ENCODE measurements at regions not wholly inside any gene's neighbourhood (a gene's known extent, or its start where the extent isn't known, plus 50 kb on each side); places are given as distances from the start of the nearest gene placed in this dataset.

GRCh38 chr6:6515691-6516607 lies 72.6 kb upstream of the LY86 start:
- no peak for TF ChIP-seq CEBPB (IDR thresholded peaks at IDR 0.05)
- no peak for TF ChIP-seq TEAD4 (IDR thresholded peaks at IDR 0.05)
- TF ChIP-seq REST (IDR thresholded peaks at IDR 0.05; ENCODE audit: low read depth): no peak
- no peak for TF ChIP-seq FOXM1 (IDR thresholded peaks at IDR 0.05; ENCODE audit: borderline replicate concordance, low read depth)

GRCh38 chr6:6516666-6517458 lies 71.7 kb upstream of the LY86 start:
- TF ChIP-seq CREB1 (IDR thresholded peaks at IDR 0.05; ENCODE audit: low read depth) (no peak), TAF1 (IDR thresholded peaks at IDR 0.05; ENCODE audit: low read depth) (no peak), NFIC (IDR thresholded peaks at IDR 0.05) (no peak), RAD21 (IDR thresholded peaks at IDR 0.05; ENCODE audit: low read depth) (no peak), YY1 (IDR thresholded peaks at IDR 0.05; ENCODE audit: low read depth) (no peak), EP300 (IDR thresholded peaks at IDR 0.05; ENCODE audit: borderline replicate concordance) (no peak), FOXM1 (IDR thresholded peaks at IDR 0.05; ENCODE audit: borderline replicate concordance, low read depth) (no peak), EGR1 (IDR thresholded peaks at IDR 0.05) (no peak)

- TF ChIP-seq NFIC (IDR thresholded peaks at IDR 0.05) (peak; percentile 56), YY1 (IDR thresholded peaks at IDR 0.05; ENCODE audit: low read depth) (no peak)
These were observed 69.7 kb upstream of the LY86 start for GRCh38 chr6:6518631-6519427.

GRCh38 chr6:6521961-6522482 lies 66.5 kb upstream of the LY86 start:
- TF ChIP-seq EGR1 (IDR thresholded peaks at IDR 0.05): no peak
- TF ChIP-seq TCF12 (IDR thresholded peaks at IDR 0.05; ENCODE audit: low read depth): no peak
- no peak for TF ChIP-seq RAD21 (IDR thresholded peaks at IDR 0.05; ENCODE audit: low read depth)
- TF ChIP-seq USF1 (IDR thresholded peaks at IDR 0.05): no peak
- no peak for TF ChIP-seq MAX (IDR thresholded peaks at IDR 0.05)
- no peak for TF ChIP-seq CEBPB (IDR thresholded peaks at IDR 0.05)
- no peak for TF ChIP-seq NFIC (IDR thresholded peaks at IDR 0.05)
- TF ChIP-seq FOXM1 (IDR thresholded peaks at IDR 0.05; ENCODE audit: borderline replicate concordance, low read depth): no peak
- no peak for TF ChIP-seq ZBTB7A (IDR thresholded peaks at IDR 0.05; ENCODE audit: low read depth)
- no peak for TF ChIP-seq REST (IDR thresholded peaks at IDR 0.05; ENCODE audit: low read depth)
- TF ChIP-seq TAF1 (IDR thresholded peaks at IDR 0.05; ENCODE audit: low read depth): no peak
- no peak for TF ChIP-seq EP300 (IDR thresholded peaks at IDR 0.05; ENCODE audit: borderline replicate concordance)
- TF ChIP-seq TEAD4 (IDR thresholded peaks at IDR 0.05): no peak
- no peak for TF ChIP-seq YY1 (IDR thresholded peaks at IDR 0.05; ENCODE audit: low read depth)

- no peak for TF ChIP-seq TCF12 (IDR thresholded peaks at IDR 0.05; ENCODE audit: low read depth)
- no peak for TF ChIP-seq EGR1 (IDR thresholded peaks at IDR 0.05)
- no peak for TF ChIP-seq NFIC (IDR thresholded peaks at IDR 0.05)
- TF ChIP-seq FOXM1 (IDR thresholded peaks at IDR 0.05; ENCODE audit: borderline replicate concordance, low read depth): no peak
- TF ChIP-seq CREB1 (IDR thresholded peaks at IDR 0.05; ENCODE audit: low read depth): no peak
- TF ChIP-seq MAX (IDR thresholded peaks at IDR 0.05): no peak
- TF ChIP-seq YY1 (IDR thresholded peaks at IDR 0.05; ENCODE audit: low read depth): no peak
- TF ChIP-seq TEAD4 (IDR thresholded peaks at IDR 0.05): no peak
- TF ChIP-seq EP300 (IDR thresholded peaks at IDR 0.05; ENCODE audit: borderline replicate concordance): no peak
- no peak for TF ChIP-seq TAF1 (IDR thresholded peaks at IDR 0.05; ENCODE audit: low read depth)
- no peak for TF ChIP-seq ZBTB7A (IDR thresholded peaks at IDR 0.05; ENCODE audit: low read depth)
These were observed 65.8 kb upstream of the LY86 start for GRCh38 chr6:6522709-6523108.
